ENCODE measurements at regions not wholly inside any gene's neighbourhood (a gene's known extent, or its start where the extent isn't known, plus 50 kb on each side); places are given as distances from the start of the nearest gene placed in this dataset.
"Not testable (repeated sequence)": the region's sequence is repeated elsewhere in the genome, so short reads cannot be mapped to it uniquely, and the experiment has no call there.

- in situ Hi-C loops (cut with MboI; ENCODE audit: low sequenced_read_pairs): no loop called here
Measured at GRCh38 chr20:1827510-1827973, 67.7 kb upstream of the SIRPA start.

GRCh38 chr20:1825938-1826445 lies 69.2 kb upstream of the SIRPA start:
- in situ Hi-C loops (cut with MboI; ENCODE audit: low sequenced_read_pairs): no loop called here

- in situ Hi-C loops (cut with MboI; ENCODE audit: low sequenced_read_pairs): no loop called here
Measured at GRCh38 chr20:1825507-1825906, 69.7 kb upstream of the SIRPA start.

DNA sequence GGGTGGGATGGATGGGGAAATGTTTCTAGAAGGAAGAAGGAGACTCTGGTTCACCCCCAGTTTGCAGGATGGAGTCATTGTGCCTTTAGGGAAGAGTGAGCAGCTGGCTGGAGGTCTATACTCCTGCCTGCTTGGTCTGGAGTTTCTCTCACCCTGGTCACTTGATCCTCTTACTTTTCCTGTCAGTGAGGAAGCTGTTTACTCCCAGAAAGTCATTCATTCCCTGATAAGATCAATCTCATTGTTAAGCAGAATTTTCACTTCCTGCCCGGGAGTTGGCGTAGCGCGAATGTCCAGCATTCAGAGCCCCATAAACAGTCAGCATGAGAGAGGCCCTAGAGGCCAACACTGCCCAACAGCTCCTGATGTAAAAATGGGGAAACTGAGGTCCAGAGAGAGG lies 70.4 kb upstream of the SIRPA start:
- in situ Hi-C loops (cut with MboI; ENCODE audit: low sequenced_read_pairs): no loop called here

- in situ Hi-C loops (cut with MboI; ENCODE audit: low sequenced_read_pairs): no loop called here
Measured at GRCh38 chr20:1824181-1824580, 71.0 kb upstream of the SIRPA start.

- in situ Hi-C loops (cut with MboI; ENCODE audit: low sequenced_read_pairs): no loop called here
Measured at GRCh38 chr20:1823450-1823844, 71.8 kb upstream of the SIRPA start.

GRCh38 chr20:1822564-1823449 lies 72.4 kb upstream of the SIRPA start:
- in situ Hi-C loops (cut with MboI; ENCODE audit: low sequenced_read_pairs): no loop called here

GRCh38 chr20:1820138-1821079 lies 74.8 kb upstream of the SIRPA start:
- in situ Hi-C loops (cut with MboI; ENCODE audit: low sequenced_read_pairs): no loop called here

DNA sequence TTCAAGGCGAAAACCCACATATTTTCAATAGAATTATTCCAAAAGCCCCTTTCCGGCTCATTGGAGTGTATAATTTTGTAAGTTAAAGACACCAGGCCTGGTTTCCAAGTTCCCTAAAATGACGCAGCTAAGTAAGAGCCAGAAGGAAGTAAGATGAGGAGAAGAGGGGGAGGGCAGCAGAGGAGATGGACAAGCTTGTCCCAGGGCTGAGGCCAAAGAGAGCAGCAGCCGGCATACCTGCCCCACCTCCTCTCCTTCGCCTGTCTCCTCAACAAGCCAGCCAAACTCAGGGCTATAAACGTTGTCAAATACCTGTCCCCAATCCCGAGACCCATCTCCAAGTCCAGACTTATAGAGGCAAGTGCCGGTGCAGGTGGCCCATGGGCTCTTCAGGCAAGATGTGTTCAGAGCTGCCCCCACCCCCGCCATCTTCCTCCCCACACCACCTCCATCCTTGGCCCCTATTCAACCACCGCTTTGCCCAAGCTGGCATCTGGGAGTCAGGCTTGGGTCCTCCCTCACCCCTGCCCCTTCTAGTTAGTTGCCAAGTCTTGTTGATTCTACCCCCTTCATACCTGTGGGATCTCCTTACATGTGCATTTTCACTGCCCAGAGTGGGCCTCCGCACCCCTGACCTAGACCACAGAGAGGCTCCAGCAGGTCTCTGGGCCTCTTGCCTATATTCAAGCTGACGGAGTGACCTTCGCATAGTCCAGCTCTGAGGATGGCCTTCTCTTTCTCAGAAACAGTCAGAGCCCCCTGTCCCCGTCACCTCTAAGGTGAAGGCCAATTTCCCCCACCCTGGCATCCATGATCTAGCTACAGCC lies 75.7 kb upstream of the SIRPA start:
- in situ Hi-C loops (cut with MboI; ENCODE audit: low sequenced_read_pairs): no loop called here

DNA sequence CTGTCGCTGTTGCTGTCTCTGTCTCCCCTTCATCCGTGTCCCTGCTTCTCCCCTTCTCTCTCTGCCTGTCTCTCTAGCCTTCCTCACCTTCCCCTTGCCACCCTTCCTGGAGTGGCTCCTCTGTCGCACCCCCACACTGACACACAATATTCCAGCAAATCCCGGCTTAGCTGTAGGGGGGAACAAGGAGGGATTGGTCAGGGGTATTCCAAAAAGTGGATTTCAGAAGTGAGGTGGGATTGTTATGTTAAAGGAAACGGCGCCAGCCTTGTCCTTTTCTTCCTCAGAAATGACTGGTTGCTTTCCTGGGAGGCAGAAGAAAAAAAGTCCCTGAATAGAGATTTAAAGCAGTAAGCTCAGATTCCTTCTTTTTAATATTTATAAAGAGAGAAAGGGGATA lies 76.3 kb upstream of the SIRPA start:
- in situ Hi-C loops (cut with MboI; ENCODE audit: low sequenced_read_pairs): no loop called here

DNA sequence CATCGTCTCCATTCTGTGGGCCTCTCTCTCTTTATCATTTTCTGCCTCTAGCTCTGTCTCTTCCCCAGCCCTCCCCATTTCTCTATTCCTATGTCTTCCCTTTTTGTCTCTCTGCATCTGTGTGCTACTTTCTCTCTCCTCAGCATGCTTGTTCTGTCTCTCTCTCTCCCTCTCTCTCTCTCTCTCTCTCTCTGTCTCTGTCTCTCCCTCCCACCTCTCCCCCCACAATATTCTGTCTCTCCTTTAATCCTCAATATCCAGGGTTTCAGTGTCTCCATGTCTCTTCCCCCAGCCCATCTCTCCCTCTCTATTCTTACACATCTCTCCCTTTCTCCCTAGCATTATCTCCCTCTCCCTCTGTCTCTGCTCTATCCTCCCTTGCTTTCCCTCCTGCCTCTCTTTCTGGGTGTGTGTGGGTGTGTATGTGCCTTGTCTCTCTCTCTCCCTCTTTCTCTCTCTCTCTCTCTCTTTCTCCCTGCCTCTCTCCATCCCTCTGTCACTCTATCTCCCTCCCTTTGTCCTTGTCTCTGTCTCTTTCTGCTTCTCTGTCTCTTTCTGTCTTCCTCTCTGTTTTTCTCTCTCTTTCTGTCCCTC lies 76.9 kb upstream of the SIRPA start:
- in situ Hi-C loops (cut with MboI; ENCODE audit: low sequenced_read_pairs): no loop called here

GRCh38 chr20:1817577-1818211 lies 77.5 kb upstream of the SIRPA start:
- in situ Hi-C loops (cut with MboI; ENCODE audit: low sequenced_read_pairs): no loop called here

- in situ Hi-C loops (cut with MboI; ENCODE audit: low sequenced_read_pairs): no loop called here
Measured at GRCh38 chr20:1816384-1817381, 78.5 kb upstream of the SIRPA start.

GRCh38 chr20:1815502-1816085 lies 79.6 kb upstream of the SIRPA start:
- in situ Hi-C loops (cut with MboI; ENCODE audit: low sequenced_read_pairs): no loop called here

GRCh38 chr20:1814861-1815260 lies 80.3 kb upstream of the SIRPA start:
- in situ Hi-C loops (cut with MboI; ENCODE audit: low sequenced_read_pairs): not testable (repeated sequence)

GRCh38 chr20:1813674-1814635 lies 81.3 kb upstream of the SIRPA start:
- in situ Hi-C loops (cut with MboI; ENCODE audit: low sequenced_read_pairs): no loop called here

DNA sequence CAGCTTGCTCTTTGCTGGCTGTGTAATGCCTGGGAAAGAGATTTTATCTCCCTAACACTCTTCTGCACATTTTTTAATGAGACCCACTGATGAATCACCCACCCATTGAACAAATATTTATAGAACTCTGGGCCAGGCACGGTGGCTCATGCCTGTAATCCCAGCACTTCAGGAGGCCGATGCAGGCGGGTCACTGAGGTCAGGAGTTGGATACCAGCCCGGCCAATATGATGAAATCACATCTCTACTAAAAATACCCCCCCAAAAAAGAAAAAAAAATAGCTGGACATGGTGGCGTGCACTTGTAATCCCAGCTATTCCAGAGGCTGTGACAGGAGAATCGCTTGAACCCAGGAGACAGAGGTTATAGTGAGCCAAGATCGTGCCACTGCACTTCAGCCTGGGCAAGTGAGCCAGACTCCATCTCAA lies 82.1 kb upstream of the SIRPA start:
- in situ Hi-C loops (cut with MboI; ENCODE audit: low sequenced_read_pairs): no loop called here
